HL-60 (cell line): ENCODE measurements at regions not wholly inside any gene's neighbourhood (a gene's known extent, or its start where the extent isn't known, plus 50 kb on each side); places are given as distances from the start of the nearest gene placed in this dataset.
"Not testable (repeated sequence)": the region's sequence is repeated elsewhere in the genome, so short reads cannot be mapped to it uniquely, and the experiment has no call there.

Experiments
- DNase-seq, 2 experiments: peaks; one replicate each; pipeline ENCODE4 v3.0.0-alpha.2; 2010 to 2020; ENCODE audit warnings: low read depth in 1 of 2, low spot score in 1 of 2
- H3K27ac ChIP-seq: fragments of 250-450 bp; sonication (Bioruptor Pico); replicated peaks from 2 replicates; pipeline ENCODE4 v1.5.1; 2020; ENCODE audit warnings: mild to moderate bottlenecking, moderate library complexity
- H3K27me3 ChIP-seq: fragments of 250-450 bp; sonication (Bioruptor Pico); 2 replicates; pipeline ENCODE4 v1.5.1; 2021; ENCODE audit warnings: mild to moderate bottlenecking, moderate library complexity; ENCODE audit not compliant: insufficient read depth, poor library complexity, severe bottlenecking
- H3K4me3 ChIP-seq: replicated peaks from 2 replicates; pipeline ENCODE4 v1.5.1; 2011; ENCODE audit warnings: mild to moderate bottlenecking, control low read depth, low read length; ENCODE audit not compliant: insufficient read depth
- CTCF ChIP-seq: IDR thresholded peaks from one replicate; pipeline ENCODE4 v1.5.1; 2011; ENCODE audit warnings: low read length, control low read depth, inconsistent platforms; ENCODE audit not compliant: insufficient read depth
- GABPA ChIP-seq: IDR thresholded peaks from 2 replicates; pipeline ENCODE4 v1.6.1; 2012; ENCODE audit warnings: low read depth
- POLR2AphosphoS5 ChIP-seq: IDR thresholded peaks from 2 replicates; pipeline ENCODE4 v1.6.1; 2012; ENCODE audit warnings: low read depth
- REST ChIP-seq: IDR thresholded peaks from 2 replicates; pipeline ENCODE4 v1.6.1; 2012; ENCODE audit warnings: low read depth; ENCODE audit not compliant: insufficient replicate concordance
- SPI1 ChIP-seq: IDR thresholded peaks from 2 replicates; pipeline ENCODE4 v1.6.1; 2012; ENCODE audit warnings: low read depth, mild to moderate bottlenecking, borderline replicate concordance

- not testable (repeated sequence) for H3K4me3 ChIP-seq, H3K27me3 ChIP-seq, H3K27ac ChIP-seq
- peak in 1 of 2 experiments; percentile 53 for DNase-seq
- TF ChIP-seq SPI1 = peak; percentile 60; the same call in 1 of the 2 replicates
Measured at GRCh38 chrX:39436538-39436937, 635.3 kb downstream of the MID1IP1 start.

GRCh38 chrX:39437670-39438441 lies 636.6 kb downstream of the MID1IP1 start:
- Histone ChIP-seq H3K27me3 (no peaks in the 10 kb centered on the region), H3K27ac (no peak overlapping the region), H3K4me3 (no peak overlapping the region)
- DNase-seq = no peak
- TF ChIP-seq CTCF = no peak
- TF ChIP-seq GABPA = no peak
- TF ChIP-seq POLR2AphosphoS5 = no peak
- no peak for TF ChIP-seq REST
- TF ChIP-seq SPI1 = no peak

GRCh38 chrX:39438603-39439602 lies 637.6 kb downstream of the MID1IP1 start:
- TF ChIP-seq CTCF (no peak), REST (no peak), POLR2AphosphoS5 (no peak), SPI1 (no peak), GABPA (no peak)
- Histone ChIP-seq H3K27me3 (no peaks in the 10 kb centered on the region), H3K4me3 (no peak overlapping the region), H3K27ac (no peak overlapping the region)
- no peak for DNase-seq
